ENCODE measurements at regions not wholly inside any gene's neighbourhood (a gene's known extent, or its start where the extent isn't known, plus 50 kb on each side); places are given as distances from the start of the nearest gene placed in this dataset.
"Not testable (repeated sequence)": the region's sequence is repeated elsewhere in the genome, so short reads cannot be mapped to it uniquely, and the experiment has no call there.

GRCh38 chr3:159038405-159038804 is 236.6 kb downstream of the MFSD1 start:
- ATAC-seq: no peak
- DNase-seq (ENCODE audit: low spot score): no peak

- ATAC-seq (no peak), DNase-seq (ENCODE audit: low spot score) (no peak)
Measured at GRCh38 chr3:159039286-159039685, 237.4 kb downstream of the MFSD1 start.

- ATAC-seq: no peak
- no peak for DNase-seq (ENCODE audit: low spot score)
Measured at GRCh38 chr3:159045279-159045885, 243.5 kb downstream of the MFSD1 start.

GRCh38 chr3:159047361-159047760 is 245.5 kb downstream of the MFSD1 start:
- ATAC-seq (no peak), DNase-seq (ENCODE audit: low spot score) (no peak)

- not testable (repeated sequence) for DNase-seq (ENCODE audit: low spot score); ATAC-seq
Measured at GRCh38 chr3:159052494-159052893, 250.6 kb downstream of the MFSD1 start.

GRCh38 chr3:159057621-159058020 is 255.8 kb downstream of the MFSD1 start:
- ATAC-seq (no peak), DNase-seq (ENCODE audit: low spot score) (no peak)

GRCh38 chr3:159058859-159059258 is 257.0 kb downstream of the MFSD1 start:
- ATAC-seq: no peak
- DNase-seq (ENCODE audit: low spot score): no peak

GRCh38 chr3:159059395-159059794 is 257.5 kb downstream of the MFSD1 start:
- DNase-seq (ENCODE audit: low spot score): no peak
- ATAC-seq: no peak

- ATAC-seq (no peak), DNase-seq (ENCODE audit: low spot score) (no peak)
Measured at GRCh38 chr3:159062734-159063410, 261.0 kb downstream of the MFSD1 start.

- DNase-seq (ENCODE audit: low spot score): no peak
- ATAC-seq: no peak
Measured at GRCh38 chr3:159069091-159069490, 267.2 kb downstream of the MFSD1 start, which contains the start of gene IQCJ. Gene IQCJ, plus strand, starts transcription at chr3:159069319.

GRCh38 chr3:159069866-159070425 is 268.1 kb downstream of the MFSD1 start:
- ATAC-seq (no peak), DNase-seq (ENCODE audit: low spot score) (no peak)

GRCh38 chr3:159074756-159075701 is 273.2 kb downstream of the MFSD1 start:
- DNase-seq (ENCODE audit: low spot score): no peak
- peak; percentile 34 for ATAC-seq

GRCh38 chr3:159077860-159078259 is 276.0 kb downstream of the MFSD1 start:
- no peak for ATAC-seq

GRCh38 chr3:159080256-159080655 is 278.4 kb downstream of the MFSD1 start:
- no peak for DNase-seq (ENCODE audit: low spot score)
- ATAC-seq: no peak

More at GRCh38 chr3:159077860-159078259, 276.0 kb downstream of the MFSD1 start:
- DNase-seq (ENCODE audit: low spot score): no peak

GRCh38 chr3:159080821-159081220 is 279.0 kb downstream of the MFSD1 start:
- no peak for DNase-seq (ENCODE audit: low spot score)
- ATAC-seq: no peak

- DNase-seq (ENCODE audit: low spot score) (no peak), ATAC-seq (no peak)
Measured at GRCh38 chr3:159082519-159082918, 280.7 kb downstream of the MFSD1 start.

GRCh38 chr3:159091936-159092335 is 290.1 kb downstream of the MFSD1 start:
- no peak for DNase-seq (ENCODE audit: low spot score)
- no peak for ATAC-seq

GRCh38 chr3:159102001-159102400 is 300.1 kb downstream of the MFSD1 start:
- DNase-seq (ENCODE audit: low spot score) (no peak), ATAC-seq (no peak)

- DNase-seq (ENCODE audit: low spot score) (no peak), ATAC-seq (no peak)
Measured at GRCh38 chr3:159112724-159113123, 310.9 kb downstream of the MFSD1 start.

- DNase-seq (ENCODE audit: low spot score): no peak
- no peak for ATAC-seq
Measured at GRCh38 chr3:159113221-159113875, 311.5 kb downstream of the MFSD1 start.

GRCh38 chr3:159114582-159114981 is 312.7 kb downstream of the MFSD1 start:
- no peak for ATAC-seq
- no peak for DNase-seq (ENCODE audit: low spot score)
